ENCODE measurements at regions not wholly inside any gene's neighbourhood (a gene's known extent, or its start where the extent isn't known, plus 50 kb on each side); places are given as distances from the start of the nearest gene placed in this dataset.

DNA sequence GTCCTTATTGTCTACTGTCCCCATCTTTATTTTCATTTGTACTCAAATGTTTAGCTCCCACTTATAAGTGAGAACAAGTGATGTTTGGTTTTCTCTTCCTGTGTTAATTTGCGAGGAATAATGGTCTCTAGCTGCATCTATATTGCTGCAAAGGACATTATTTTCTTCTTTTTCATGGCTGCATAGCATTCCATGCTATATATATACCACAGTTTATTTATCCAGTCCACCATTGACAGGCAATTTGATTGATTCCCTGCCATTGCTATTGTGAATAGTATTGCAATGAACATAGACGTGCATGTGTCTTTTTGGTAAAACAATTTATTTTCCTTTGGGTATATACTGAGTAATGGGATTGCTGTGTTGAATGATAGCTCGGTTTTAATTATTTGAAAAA is 1545.8 kb upstream of the RAG2 start:
- no TSS peak for BruUV-seq (replicated peaks)
- in situ Hi-C loops (cut with MboI) (no loop called here), intact Hi-C loops (cut with micrococcal nuclease; ENCODE audit: unreplicated experiment) (no loop called here)
- no peak overlapping the region for H2AFZ ChIP-seq (ENCODE audit: control insufficient read depth, low read depth, low read length)
- DNase-seq (ENCODE audit: low read depth, low spot score) (no peak), ATAC-seq (no peak), FAIRE-seq (no peak)
- WGBS (ENCODE audit: insufficient coverage, insufficient replicate concordance, low lambda C conversion rate, missing lambda C conversion rate): 0% methylated on average over 3 of the region's 3 CpGs
- ChIA-PET SMC1A (ENCODE audit: uncharacterized antibody, unreplicated experiment) (no interaction called here), RAD21 (ENCODE audit: unreplicated experiment) (no interaction called here), CTCF (interaction anchor here (0.6 kb wide), 1 partner anchor 365 kb away, joined by 3 read pairs; no protein-coding TSS in a partner anchor), POLR2A (no interaction called here)
- H4K20me1 ChIP-seq (ENCODE audit: control insufficient read depth, insufficient read depth): no peaks in the 10 kb centered on the region
- no peak overlapping the region for H3K27ac ChIP-seq (ENCODE audit: control insufficient read depth, insufficient read depth)
- no peaks in the 10 kb centered on the region for H3K79me2 ChIP-seq (ENCODE audit: control insufficient read depth, insufficient read depth, low read length)
- no peak for TF ChIP-seq NRF1 (conservative IDR thresholded peaks at IDR 0.05; ENCODE audit: low read depth, low read length)
- no peak for TF ChIP-seq PAX8 (IDR thresholded peaks at IDR 0.05)
- no peak for TF ChIP-seq POLR2A (IDR thresholded peaks at IDR 0.05; ENCODE audit: low read depth, low read length)
- no peak for TF ChIP-seq SPI1 (IDR thresholded peaks at IDR 0.05; ENCODE audit: borderline replicate concordance, insufficient read depth, low read depth, low read length)
- H3K27me3 ChIP-seq (replicated peaks in 1 of 2; ENCODE audit: control insufficient read depth in 2 of 2, insufficient read depth in 2 of 2, low read length in 1 of 2): no peaks in the 10 kb centered on the region
- H3K9me3 ChIP-seq (replicated peaks; ENCODE audit: control insufficient read depth, insufficient read depth, low read length): no peaks in the 10 kb centered on the region
- H3K9ac ChIP-seq (ENCODE audit: control insufficient read depth, insufficient read depth, low read length): no peak overlapping the region
- no peak overlapping the region for H3K4me3 ChIP-seq
- H3K36me3 ChIP-seq (ENCODE audit: control insufficient read depth in 2 of 2, insufficient read depth in 2 of 2, low read length in 1 of 2): no peaks in the 10 kb centered on the region
- no peaks in the 10 kb centered on the region for H3K4me1 ChIP-seq (ENCODE audit: control insufficient read depth, insufficient read depth, low read length)
- no peak overlapping the region for H3K4me2 ChIP-seq (ENCODE audit: control insufficient read depth, insufficient read depth)

DNA sequence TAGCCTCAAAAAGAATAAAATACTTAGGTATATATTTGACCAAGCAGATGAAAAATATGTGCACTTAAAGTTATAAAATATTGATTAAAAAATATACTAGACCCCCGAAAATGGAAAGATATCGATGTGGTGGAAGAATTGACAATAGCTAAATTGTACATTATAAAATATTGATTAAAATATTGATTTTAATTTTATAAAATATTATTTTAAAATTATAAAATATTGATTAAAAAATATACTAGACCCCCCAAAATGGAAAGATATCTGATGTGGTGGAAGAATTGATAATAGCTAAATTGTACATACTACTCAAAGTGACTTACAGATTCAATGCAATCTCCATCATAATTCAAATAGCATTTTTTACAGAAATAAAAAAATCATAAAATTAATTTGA is 1540.9 kb upstream of the RAG2 start:
- H3K79me2 ChIP-seq (ENCODE audit: control insufficient read depth, insufficient read depth, low read length): no peaks in the 10 kb centered on the region

More for the DNA sequence above, 1540.9 kb upstream of the RAG2 start:
- no peak overlapping the region for H3K27ac ChIP-seq (ENCODE audit: control insufficient read depth, insufficient read depth)
- H3K36me3 ChIP-seq (ENCODE audit: control insufficient read depth in 2 of 2, insufficient read depth in 2 of 2, low read length in 1 of 2): no peaks in the 10 kb centered on the region
- H3K9me3 ChIP-seq (replicated peaks; ENCODE audit: control insufficient read depth, insufficient read depth, low read length): no peaks in the 10 kb centered on the region
- TF ChIP-seq TAF1 (IDR thresholded peaks at IDR 0.05; ENCODE audit: borderline replicate concordance, low read depth, low read length): no peak
- no peak for TF ChIP-seq SRF (IDR thresholded peaks at IDR 0.05; ENCODE audit: low read depth in 2 of 2, low read length in 2 of 2)
- 1% methylated on average over 2 of the region's 2 CpGs for WGBS (ENCODE audit: insufficient coverage, insufficient replicate concordance, low lambda C conversion rate, missing lambda C conversion rate)
- FAIRE-seq (no peak), ATAC-seq (no peak), DNase-seq (ENCODE audit: low read depth, low spot score) (no peak)
- in situ Hi-C loops (cut with MboI) (no loop called here), intact Hi-C loops (cut with micrococcal nuclease; ENCODE audit: unreplicated experiment) (no loop called here)
- POLR2A ChIA-PET: no interaction called here
- RAD21 ChIA-PET (ENCODE audit: unreplicated experiment): no interaction called here
- no peaks in the 10 kb centered on the region for H3K4me1 ChIP-seq (ENCODE audit: control insufficient read depth, insufficient read depth, low read length)
- H3K9ac ChIP-seq (ENCODE audit: control insufficient read depth, insufficient read depth, low read length): no peak overlapping the region
- no peak overlapping the region for H3K4me2 ChIP-seq (ENCODE audit: control insufficient read depth, insufficient read depth)
- H2AFZ ChIP-seq (ENCODE audit: control insufficient read depth, low read depth, low read length): no peak overlapping the region
- no peaks in the 10 kb centered on the region for H4K20me1 ChIP-seq (ENCODE audit: control insufficient read depth, insufficient read depth)
- H3K27me3 ChIP-seq (replicated peaks in 1 of 2; ENCODE audit: control insufficient read depth in 2 of 2, insufficient read depth in 2 of 2, low read length in 1 of 2): no peaks in the 10 kb centered on the region
- no TSS peak for BruUV-seq (replicated peaks)
- H3K4me3 ChIP-seq: no peak overlapping the region
- CTCF ChIA-PET: no interaction called here
- SMC1A ChIA-PET (ENCODE audit: uncharacterized antibody, unreplicated experiment): no interaction called here

Data from GM12878 (cell line).